Upper lobe of left lung (tissue), 4 donors: ENCODE measurements at regions not wholly inside any gene's neighbourhood (a gene's known extent, or its start where the extent isn't known, plus 50 kb on each side); places are given as distances from the start of the nearest gene placed in this dataset.
"Not testable (repeated sequence)": the region's sequence is repeated elsewhere in the genome, so short reads cannot be mapped to it uniquely, and the experiment has no call there.

Experiments used
- POLR2AphosphoS5 ChIP-seq, 2 donors: sonication (generic); formaldehyde crosslinking; IDR thresholded peaks; one replicate each; pipeline ENCODE4 v1.5.1; 2017; ENCODE audit warnings: antibody characterized with exemption in 2 of 2
- TF ChIP-seq, protein P1 (sequence below), 6 experiments: fragments of 450-650 bp in 4 of 6; fragments of 200-600 bp in 2 of 6; sonication (generic) in 2 of 6; IDR thresholded peaks; one replicate each; pipeline ENCODE4 v1.5.1; 2016 to 2019; ENCODE audit warnings: antibody characterized with exemption in 6 of 6

GRCh38 chr20:29307484-29307883 is 1950.0 kb upstream of the DEFB115 start:
- TF ChIP-seq, protein P1, sequence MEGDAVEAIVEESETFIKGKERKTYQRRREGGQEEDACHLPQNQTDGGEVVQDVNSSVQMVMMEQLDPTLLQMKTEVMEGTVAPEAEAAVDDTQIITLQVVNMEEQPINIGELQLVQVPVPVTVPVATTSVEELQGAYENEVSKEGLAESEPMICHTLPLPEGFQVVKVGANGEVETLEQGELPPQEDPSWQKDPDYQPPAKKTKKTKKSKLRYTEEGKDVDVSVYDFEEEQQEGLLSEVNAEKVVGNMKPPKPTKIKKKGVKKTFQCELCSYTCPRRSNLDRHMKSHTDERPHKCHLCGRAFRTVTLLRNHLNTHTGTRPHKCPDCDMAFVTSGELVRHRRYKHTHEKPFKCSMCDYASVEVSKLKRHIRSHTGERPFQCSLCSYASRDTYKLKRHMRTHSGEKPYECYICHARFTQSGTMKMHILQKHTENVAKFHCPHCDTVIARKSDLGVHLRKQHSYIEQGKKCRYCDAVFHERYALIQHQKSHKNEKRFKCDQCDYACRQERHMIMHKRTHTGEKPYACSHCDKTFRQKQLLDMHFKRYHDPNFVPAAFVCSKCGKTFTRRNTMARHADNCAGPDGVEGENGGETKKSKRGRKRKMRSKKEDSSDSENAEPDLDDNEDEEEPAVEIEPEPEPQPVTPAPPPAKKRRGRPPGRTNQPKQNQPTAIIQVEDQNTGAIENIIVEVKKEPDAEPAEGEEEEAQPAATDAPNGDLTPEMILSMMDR (IDR thresholded peaks at IDR 0.05): not testable (repeated sequence)
- TF ChIP-seq POLR2AphosphoS5 (IDR thresholded peaks at IDR 0.05): not testable (repeated sequence)
